ENCODE measurements at regions not wholly inside any gene's neighbourhood (a gene's known extent, or its start where the extent isn't known, plus 50 kb on each side); places are given as distances from the start of the nearest gene placed in this dataset.

GRCh38 chr4:107278791-107279483 lies 242.8 kb upstream of the DKK2 start:
- TF ChIP-seq RCOR1 (IDR thresholded peaks at IDR 0.05; ENCODE audit: insufficient replicate concordance, low read length): no peak
- TF ChIP-seq CTCF (conservative IDR thresholded peaks at IDR 0.05; ENCODE audit: low read depth, low read length): no peak
- TF ChIP-seq BHLHE40 (IDR thresholded peaks at IDR 0.05; ENCODE audit: low read depth, low read length): no peak
- TF ChIP-seq MAZ (IDR thresholded peaks at IDR 0.05; ENCODE audit: borderline replicate concordance, low read depth, low read length): no peak
- no peak for TF ChIP-seq POLR2A (IDR thresholded peaks at IDR 0.05; ENCODE audit: low read depth, low read length)
- no peak for TF ChIP-seq MAFK (IDR thresholded peaks at IDR 0.05; ENCODE audit: low read depth, low read length)
- TF ChIP-seq SMC3 (IDR thresholded peaks at IDR 0.05; ENCODE audit: low read depth, low read length): no peak
- no peak for TF ChIP-seq USF2 (IDR thresholded peaks at IDR 0.05; ENCODE audit: low read depth, low read length)
- no peak for TF ChIP-seq ELK1 (IDR thresholded peaks at IDR 0.05; ENCODE audit: borderline replicate concordance, low read depth, low read length)
- TF ChIP-seq RAD21 (IDR thresholded peaks at IDR 0.05; ENCODE audit: low read length): no peak
- no peak for TF ChIP-seq CEBPB (IDR thresholded peaks at IDR 0.05; ENCODE audit: low read depth, low read length)
